H9 (cell line): ENCODE measurements at regions not wholly inside any gene's neighbourhood (a gene's known extent, or its start where the extent isn't known, plus 50 kb on each side); places are given as distances from the start of the nearest gene placed in this dataset.

Experiments
- DNase-seq: peaks from one replicate; pipeline ENCODE4 v3.0.0-alpha.2; 2017
- H2AFZ ChIP-seq: one replicate; pipeline ENCODE4 v1.6.1; 2013; ENCODE audit warnings: mild to moderate bottlenecking, low read length, control low read depth, moderate library complexity
- H2AK5ac ChIP-seq: 2 replicates; pipeline ENCODE4 v1.6.1; 2013; ENCODE audit warnings: low read length, control low read depth, mixed read lengths; ENCODE audit not compliant: insufficient read length
- H2BK120ac ChIP-seq: one replicate; pipeline ENCODE4 v1.6.1; 2013; ENCODE audit warnings: low read depth, mild to moderate bottlenecking, low read length, control low read depth, inconsistent platforms; ENCODE audit not compliant: poor library complexity, severe bottlenecking
- H2BK12ac ChIP-seq: 2 replicates; pipeline ENCODE4 v1.6.1; 2013; ENCODE audit warnings: low read length, control low read depth, mixed read lengths, low read depth; ENCODE audit not compliant: insufficient read length
- H2BK15ac ChIP-seq: 2 replicates; pipeline ENCODE4 v1.6.1; 2013; ENCODE audit warnings: low read depth, low read length, control low read depth
- H2BK20ac ChIP-seq: one replicate; pipeline ENCODE4 v1.6.1; 2013; ENCODE audit warnings: low read depth, mild to moderate bottlenecking, low read length, control low read depth, inconsistent platforms; ENCODE audit not compliant: poor library complexity, severe bottlenecking
- H2BK5ac ChIP-seq: 2 replicates; pipeline ENCODE4 v1.6.1; 2013; ENCODE audit warnings: low read length, control low read depth, mixed read lengths; ENCODE audit not compliant: insufficient read length
- H3K14ac ChIP-seq: 2 replicates; pipeline ENCODE4 v1.6.1; 2013; ENCODE audit warnings: low read length, control low read depth; ENCODE audit not compliant: insufficient read depth
- H3K18ac ChIP-seq: 2 replicates; pipeline ENCODE4 v1.6.1; 2013; ENCODE audit warnings: low read depth, mild to moderate bottlenecking, mixed read lengths, low read length, control low read depth; ENCODE audit not compliant: insufficient read length
- H3K23ac ChIP-seq: 2 replicates; pipeline ENCODE4 v1.6.1; 2013; ENCODE audit warnings: low read length, control low read depth, mixed read lengths, low read depth; ENCODE audit not compliant: insufficient read length
- H3K23me2 ChIP-seq: 2 replicates; pipeline ENCODE4 v1.6.1; 2013; ENCODE audit warnings: low read depth, mild to moderate bottlenecking, mixed read lengths, low read length, control low read depth; ENCODE audit not compliant: insufficient read length, poor library complexity, severe bottlenecking
- H3K27ac ChIP-seq: 2 replicates; pipeline ENCODE4 v1.5.1; 2013; ENCODE audit warnings: low read length, control low read depth, mixed read lengths, low read depth; ENCODE audit not compliant: insufficient read length
- H3K27me3 ChIP-seq: 2 replicates; pipeline ENCODE4 v1.6.1; 2013; ENCODE audit warnings: low read length, control low read depth, inconsistent platforms; ENCODE audit not compliant: insufficient read depth
- H3K4ac ChIP-seq: 2 replicates; pipeline ENCODE4 v1.6.1; 2013; ENCODE audit warnings: low read depth, mild to moderate bottlenecking, control low read depth, inconsistent platforms, low read length, moderate library complexity
- H3K4me1 ChIP-seq: 2 replicates; pipeline ENCODE4 v1.6.1; 2013; ENCODE audit warnings: low read length, control low read depth, inconsistent platforms; ENCODE audit not compliant: insufficient read depth
- H3K4me2 ChIP-seq: 2 replicates; pipeline ENCODE4 v1.6.1; 2013; ENCODE audit warnings: low read length, control low read depth, mixed read lengths; ENCODE audit not compliant: insufficient read length, insufficient read depth
- H3K56ac ChIP-seq: 2 replicates; pipeline ENCODE4 v1.6.1; 2013; ENCODE audit warnings: low read depth, mild to moderate bottlenecking, mixed read lengths, low read length, control low read depth; ENCODE audit not compliant: insufficient read length
- H3K79me1 ChIP-seq: 2 replicates; pipeline ENCODE4 v1.6.1; 2013; ENCODE audit warnings: low read depth, mild to moderate bottlenecking, moderate library complexity, low read length, control low read depth, inconsistent platforms; ENCODE audit not compliant: insufficient read depth, poor library complexity, severe bottlenecking
- H3K79me2 ChIP-seq: 2 replicates; pipeline ENCODE4 v1.6.1; 2013; ENCODE audit warnings: low read length, control low read depth, inconsistent platforms; ENCODE audit not compliant: insufficient read depth
- H3K9ac ChIP-seq: 2 replicates; pipeline ENCODE4 v1.6.1; 2013; ENCODE audit warnings: low read length, control low read depth, mixed read lengths; ENCODE audit not compliant: insufficient read length; ENCODE audit errors: extremely low read depth
- H3K9me3 ChIP-seq: one replicate; pipeline ENCODE4 v1.6.1; 2013; ENCODE audit warnings: low read depth, low read length, inconsistent platforms; ENCODE audit not compliant: control insufficient read depth
- H3T11ph ChIP-seq: one replicate; pipeline ENCODE4 v1.6.1; 2013; ENCODE audit warnings: mild to moderate bottlenecking, low read length, control low read depth, inconsistent platforms
- H4K20me1 ChIP-seq: one replicate; pipeline ENCODE4 v1.6.1; 2013; ENCODE audit not compliant: control insufficient read depth, insufficient read length, insufficient read depth
- H4K5ac ChIP-seq: 2 replicates; pipeline ENCODE4 v1.6.1; 2013; ENCODE audit warnings: low read depth, mild to moderate bottlenecking, mixed read lengths, low read length, control low read depth; ENCODE audit not compliant: insufficient read length
- H4K8ac ChIP-seq: replicated peaks from 2 replicates; pipeline ENCODE4 v1.6.1; 2013; ENCODE audit warnings: low read length, control low read depth, mixed read lengths, low read depth; ENCODE audit not compliant: insufficient read length
- H4K91ac ChIP-seq: 2 replicates; pipeline ENCODE4 v1.6.1; 2013; ENCODE audit warnings: low read depth, mild to moderate bottlenecking, moderate library complexity, mixed read lengths, low read length, control low read depth; ENCODE audit not compliant: insufficient read length
- H3K27ac Mint-ChIP-seq, 3 experiments: 2 replicates in 2 of 3; 3 replicates in 1 of 3; pipeline ENCODE4 v1.8.0; 2020 to 2021; ENCODE audit warnings: mixed read lengths in 3 of 3, mild to moderate bottlenecking in 1 of 3, moderate library complexity in 1 of 3
- H3K27me3 Mint-ChIP-seq: 2 replicates; pipeline ENCODE4 v1.8.0; 2021; ENCODE audit warnings: low read depth, mild to moderate bottlenecking, moderate library complexity, mixed read lengths
- H3K36me3 Mint-ChIP-seq, 3 experiments: 2 replicates in 2 of 3; 3 replicates in 1 of 3; pipeline ENCODE4 v1.8.0; 2020 to 2021; ENCODE audit warnings: low read depth in 3 of 3, mixed read lengths in 3 of 3; ENCODE audit not compliant: insufficient read depth in 1 of 3
- H3K4me1 Mint-ChIP-seq, 2 experiments: 2 replicates each; pipeline ENCODE4 v1.8.0; 2020; ENCODE audit warnings: mixed read lengths in 2 of 2
- H3K4me3 Mint-ChIP-seq, 2 experiments: 2 replicates in 1 of 2; 3 replicates in 1 of 2; pipeline ENCODE4 v1.8.0; 2020 to 2021; ENCODE audit warnings: mild to moderate bottlenecking in 2 of 2, mixed read lengths in 2 of 2, moderate library complexity in 1 of 2
- H3K9me3 Mint-ChIP-seq, 2 experiments: 2 replicates in 1 of 2; 3 replicates in 1 of 2; pipeline ENCODE4 v1.8.0; 2020; ENCODE audit warnings: mild to moderate bottlenecking in 2 of 2, mixed read lengths in 2 of 2, moderate library complexity in 1 of 2
- WGBS: extraction: QIAGEN DNeasy Blood & Tissue Kit; methylation state at CpG from one replicate; pipeline ENCODE4 v1.1.7; 2013; ENCODE audit warnings: missing lambda C conversion rate, low lambda C conversion rate, mixed read lengths; ENCODE audit not compliant: insufficient read length; ENCODE audit errors: extremely low coverage; 5-methylcytosine and 5-hydroxymethylcytosine counted together
- TF ChIP-seq, protein P1 (sequence below): fragments of 200-600 bp; sonication (generic); conservative IDR thresholded peaks from 3 replicates; pipeline ENCODE4 v1.8.0; 2021; ENCODE audit warnings: antibody characterized with exemption, mild to moderate bottlenecking

DNA sequence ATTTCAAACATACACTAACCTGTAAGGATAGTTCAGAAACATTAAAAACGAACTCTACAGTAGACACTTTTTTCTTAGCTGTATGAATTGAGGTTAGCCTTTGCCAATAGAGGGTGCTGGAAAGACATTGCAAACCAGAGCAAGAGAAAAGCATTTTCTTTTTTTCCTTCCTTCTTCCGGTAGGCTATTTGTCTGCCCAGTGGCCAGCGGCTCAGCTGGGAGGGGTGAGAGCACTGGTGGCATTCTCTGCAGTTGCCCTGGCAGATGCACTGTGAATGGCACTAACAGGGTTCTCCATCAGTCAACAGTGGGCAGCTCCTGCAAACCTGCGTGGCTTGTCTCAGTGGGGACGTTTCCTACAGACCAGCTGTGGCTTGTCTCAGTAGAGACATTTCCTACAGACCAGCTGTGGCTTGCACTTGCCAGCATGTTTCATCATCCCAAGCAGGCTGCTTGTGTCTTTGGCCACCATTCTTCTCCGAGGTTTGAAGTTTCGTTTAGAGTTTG lies 984.5 kb upstream of the CDH18 start:
- no peak overlapping the region for H2BK12ac ChIP-seq
- no peaks in the 10 kb centered on the region for H3K23me2 ChIP-seq
- H2AFZ ChIP-seq = no peak overlapping the region
- peak overlapping the region; percentile 49; the same call in 1 of the 2 replicates for H3K14ac ChIP-seq
- no peak overlapping the region for H4K5ac ChIP-seq
- TF ChIP-seq, protein P1, sequence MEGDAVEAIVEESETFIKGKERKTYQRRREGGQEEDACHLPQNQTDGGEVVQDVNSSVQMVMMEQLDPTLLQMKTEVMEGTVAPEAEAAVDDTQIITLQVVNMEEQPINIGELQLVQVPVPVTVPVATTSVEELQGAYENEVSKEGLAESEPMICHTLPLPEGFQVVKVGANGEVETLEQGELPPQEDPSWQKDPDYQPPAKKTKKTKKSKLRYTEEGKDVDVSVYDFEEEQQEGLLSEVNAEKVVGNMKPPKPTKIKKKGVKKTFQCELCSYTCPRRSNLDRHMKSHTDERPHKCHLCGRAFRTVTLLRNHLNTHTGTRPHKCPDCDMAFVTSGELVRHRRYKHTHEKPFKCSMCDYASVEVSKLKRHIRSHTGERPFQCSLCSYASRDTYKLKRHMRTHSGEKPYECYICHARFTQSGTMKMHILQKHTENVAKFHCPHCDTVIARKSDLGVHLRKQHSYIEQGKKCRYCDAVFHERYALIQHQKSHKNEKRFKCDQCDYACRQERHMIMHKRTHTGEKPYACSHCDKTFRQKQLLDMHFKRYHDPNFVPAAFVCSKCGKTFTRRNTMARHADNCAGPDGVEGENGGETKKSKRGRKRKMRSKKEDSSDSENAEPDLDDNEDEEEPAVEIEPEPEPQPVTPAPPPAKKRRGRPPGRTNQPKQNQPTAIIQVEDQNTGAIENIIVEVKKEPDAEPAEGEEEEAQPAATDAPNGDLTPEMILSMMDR = peak; percentile 62
- no peaks in the 10 kb centered on the region for H4K20me1 ChIP-seq
- no peak overlapping the region for H3K23ac ChIP-seq
- no peaks in the 10 kb centered on the region for H3K27me3 ChIP-seq
- Mint-ChIP-seq H3K4me3 (peak overlapping the region in 1 of 2 experiments; percentile 32; a peak in 1 of 5 replicates), H3K36me3 (no peaks in the 10 kb centered on the region), H3K4me1 (peaks cover 10 to 18% of the 10 kb centered on the region in 2 experiments), H3K27ac (peak overlapping the region in 2 of 3 experiments; percentile 46 to 47; a peak in 2 of 7 replicates), H3K27me3 (no peaks in the 10 kb centered on the region), H3K9me3 (no peaks in the 10 kb centered on the region)
- H3K27ac ChIP-seq = no peak overlapping the region
- no peak overlapping the region for H2BK120ac ChIP-seq
- H3K9ac ChIP-seq = no peak overlapping the region
- no peak overlapping the region for H3K56ac ChIP-seq
- H3K79me2 ChIP-seq = no peaks in the 10 kb centered on the region
- no peak overlapping the region for H2AK5ac ChIP-seq
- no peak overlapping the region for H2BK5ac ChIP-seq
- no peak overlapping the region for H4K91ac ChIP-seq
- H3K4me1 ChIP-seq = no peaks in the 10 kb centered on the region
- peak overlapping the region; percentile 80 for H3K18ac ChIP-seq
- no peak overlapping the region for H3K4ac ChIP-seq
- H2BK20ac ChIP-seq = no peak overlapping the region
- no peak overlapping the region for H2BK15ac ChIP-seq
- no peak overlapping the region for H4K8ac ChIP-seq
- H3K4me2 ChIP-seq = no peak overlapping the region
- no peak overlapping the region for H3T11ph ChIP-seq
- H3K9me3 ChIP-seq = no peaks in the 10 kb centered on the region
- no CpG with 5 or more reads among the region's 7 CpGs for WGBS
- DNase-seq = peak; percentile 69
- H3K79me1 ChIP-seq = no peaks in the 10 kb centered on the region
